SK-N-SH (cell line): ENCODE measurements at regions not wholly inside any gene's neighbourhood (a gene's known extent, or its start where the extent isn't known, plus 50 kb on each side); places are given as distances from the start of the nearest gene placed in this dataset.

ENCODE experiments used
- CTCF ChIA-PET: fragments of 300-600, 350-600 bp; formaldehyde crosslinking; extraction: SDS; loops from one replicate; lab custom pipeline; 2021; lab: Yijun Ruan, JAX
- POLR2A ChIA-PET: fragments of 350-600 bp; sonication (Branson Sonifier 250); formaldehyde crosslinking; extraction: SDS; loops from one replicate; lab custom pipeline; 2020; ENCODE audit warnings: antibody characterized with exemption, inconsistent platforms; lab: Yijun Ruan, JAX
- DNase-seq: peaks from one replicate; pipeline ENCODE4 v3.0.0; 2012
- H2AFZ ChIP-seq: fragments of 200-600 bp; sonication (generic); 2 replicates; pipeline ENCODE4 v1.8.1; 2016; ENCODE audit warnings: antibody characterized with exemption, mild to moderate bottlenecking, low read depth
- H3F3A ChIP-seq: fragments of 200-600 bp; sonication (generic); replicated peaks from 2 replicates; pipeline ENCODE3; 2016; ENCODE audit warnings: antibody characterized with exemption, mild to moderate bottlenecking; ENCODE audit not compliant: insufficient read depth
- H3K27ac ChIP-seq, 2 experiments: fragments of 200-500 bp in 1 of 2; fragments of 200-600 bp in 1 of 2; sonication (Bioruptor generic) in 1 of 2; sonication (generic), shearing (Covaris generic) in 1 of 2; 2 replicates each; pipeline versions ENCODE4 v1.5.1 to v1.6.1; 2014 to 2016; ENCODE audit warnings: low read depth in 2 of 2, inconsistent platforms in 1 of 2, low read length in 1 of 2, mild to moderate bottlenecking in 1 of 2, mixed read lengths in 1 of 2
- H3K27me3 ChIP-seq: fragments of 200-600 bp; sonication (generic), shearing (Covaris generic); 2 replicates; pipeline ENCODE4 v1.6.1; 2016; ENCODE audit warnings: mixed run types; ENCODE audit not compliant: insufficient read depth
- H3K36me3 ChIP-seq, 2 experiments: fragments of 200-500 bp in 1 of 2; fragments of 200-600 bp in 1 of 2; sonication (Bioruptor generic) in 1 of 2; sonication (generic) in 1 of 2; replicated peaks in 1 of 2; 2 replicates each; pipeline versions ENCODE3 to v1.5.1; 2014 to 2016; ENCODE audit warnings: low read length in 1 of 2, mild to moderate bottlenecking in 1 of 2; ENCODE audit not compliant: insufficient read depth in 2 of 2, control insufficient read depth in 1 of 2
- H3K4me1 ChIP-seq, 2 experiments: fragments of 200-500 bp in 1 of 2; fragments of 200-600 bp in 1 of 2; sonication (Bioruptor generic) in 1 of 2; sonication (generic), shearing (Covaris generic) in 1 of 2; 2 replicates each; pipeline versions ENCODE4 v1.5.1 to v1.6.1; 2014 to 2016; ENCODE audit warnings: low read depth in 1 of 2, low read length in 1 of 2, mixed run types in 1 of 2; ENCODE audit not compliant: insufficient read depth in 2 of 2, control insufficient read depth in 1 of 2
- H3K4me2 ChIP-seq: fragments of 200-600 bp; sonication (generic), shearing (Covaris generic); 2 replicates; pipeline ENCODE4 v1.6.1; 2017; ENCODE audit warnings: mixed run types
- H3K4me3 ChIP-seq, 2 experiments: fragments of 200-500 bp in 1 of 2; fragments of 200-600 bp in 1 of 2; sonication (Bioruptor generic) in 1 of 2; sonication (generic), shearing (Covaris generic) in 1 of 2; 2 replicates each; pipeline versions ENCODE4 v1.5.1 to v1.8.1; 2014 to 2016; ENCODE audit warnings: low read depth in 2 of 2, inconsistent platforms in 1 of 2, low read length in 1 of 2, mild to moderate bottlenecking in 1 of 2, mixed read lengths in 1 of 2, moderate library complexity in 1 of 2
- H3K79me2 ChIP-seq: fragments of 200-600 bp; sonication (generic); 2 replicates; pipeline ENCODE4 v1.8.1; 2017; ENCODE audit warnings: mild to moderate bottlenecking; ENCODE audit not compliant: insufficient read depth
- H3K9ac ChIP-seq: fragments of 200-600 bp; sonication (generic); 2 replicates; pipeline ENCODE4 v1.6.1; 2017; ENCODE audit warnings: mixed run types
- H3K9me2 ChIP-seq: fragments of 200-600 bp; sonication (generic); 2 replicates; pipeline ENCODE4 v1.6.1; 2017; ENCODE audit warnings: mixed run types
- H3K9me3 ChIP-seq: fragments of 200-600 bp; sonication (generic); 2 replicates; pipeline ENCODE4 v1.6.1; 2017; ENCODE audit warnings: mixed run types, mild to moderate bottlenecking, moderate library complexity
- H4K20me1 ChIP-seq: fragments of 200-600 bp; sonication (generic); 2 replicates; pipeline ENCODE4 v1.6.1; 2017; ENCODE audit warnings: mild to moderate bottlenecking, mixed run types; ENCODE audit not compliant: insufficient read depth
- CHD2 ChIP-seq: fragments of 150-350 bp; IDR thresholded peaks from 2 replicates; pipeline ENCODE4 v1.6.1; 2018; ENCODE audit warnings: low read length; ENCODE audit not compliant: partially characterized antibody
- CTCF ChIP-seq: fragments of 200-600 bp; sonication (generic); IDR thresholded peaks from 2 replicates; pipeline ENCODE4 v1.6.1; 2017; ENCODE audit warnings: antibody characterized with exemption, mild to moderate bottlenecking, moderate library complexity
- EP300 ChIP-seq, 2 experiments: IDR thresholded peaks; 2 replicates each; pipeline versions ENCODE4 v1.4.0 to v1.6.1; 2012; ENCODE audit warnings: borderline replicate concordance in 1 of 2, low read depth in 1 of 2, low read length in 1 of 2
- EZH2phosphoT487 ChIP-seq: fragments of 200-600 bp; sonication (generic); IDR thresholded peaks from 2 replicates; pipeline ENCODE4 v1.6.1; 2017; ENCODE audit warnings: low read depth, mixed run types, mild to moderate bottlenecking, antibody characterized with exemption, moderate library complexity, borderline replicate concordance
- GATA2 ChIP-seq: sonication (generic); formaldehyde crosslinking; IDR thresholded peaks from 2 replicates; pipeline ENCODE4 v1.5.0; 2020; ENCODE audit warnings: mild to moderate bottlenecking, missing genetic modification reagents
- JUND ChIP-seq: IDR thresholded peaks from 2 replicates; pipeline ENCODE4 v1.4.0; 2012
- MAX ChIP-seq: IDR thresholded peaks from 2 replicates; pipeline ENCODE4 v1.4.0; 2012; ENCODE audit warnings: low read depth
- MEF2A ChIP-seq: IDR thresholded peaks from 2 replicates; pipeline ENCODE4 v1.4.0; 2012; ENCODE audit warnings: low read depth, borderline replicate concordance
- MXI1 ChIP-seq: IDR thresholded peaks from 2 replicates; pipeline ENCODE4 v1.6.1; 2012; ENCODE audit warnings: mild to moderate bottlenecking, low read depth, low read length, improper control_type of control experiment
- NFIC ChIP-seq: IDR thresholded peaks from 2 replicates; pipeline ENCODE4 v1.4.0; 2012; ENCODE audit warnings: borderline replicate concordance
- PBX3 ChIP-seq: IDR thresholded peaks from 2 replicates; pipeline ENCODE4; 2012
- RAD21 ChIP-seq: IDR thresholded peaks from 2 replicates; pipeline ENCODE4 v1.6.1; 2012; ENCODE audit warnings: mild to moderate bottlenecking, low read length
- RCOR1 ChIP-seq: fragments of 150-350 bp; IDR thresholded peaks from 2 replicates; pipeline ENCODE4 v1.6.1; 2017; ENCODE audit warnings: antibody characterized with exemption, low read length
- RFX5 ChIP-seq: IDR thresholded peaks from 2 replicates; pipeline ENCODE4 v1.6.1; 2012; ENCODE audit warnings: mild to moderate bottlenecking, improper control_type of control experiment, low read length
- RXRA ChIP-seq: IDR thresholded peaks from 2 replicates; pipeline ENCODE4 v1.4.0; 2012; ENCODE audit warnings: low read depth, mild to moderate bottlenecking, borderline replicate concordance
- TAF1 ChIP-seq: IDR thresholded peaks from 2 replicates; pipeline ENCODE4 v1.6.1; 2012; ENCODE audit warnings: low read depth, mild to moderate bottlenecking, low read length, moderate library complexity, borderline replicate concordance
- TCF12 ChIP-seq: IDR thresholded peaks from 2 replicates; pipeline ENCODE4 v1.4.0; 2012
- TEAD4 ChIP-seq: IDR thresholded peaks from 2 replicates; pipeline ENCODE4 v1.4.0; 2012; ENCODE audit warnings: mild to moderate bottlenecking, borderline replicate concordance; ENCODE audit not compliant: insufficient read depth
- USF1 ChIP-seq: IDR thresholded peaks from 2 replicates; pipeline ENCODE4 v1.4.0; 2012; ENCODE audit warnings: low read depth, borderline replicate concordance
- YY1 ChIP-seq: IDR thresholded peaks from 2 replicates; pipeline ENCODE4 v1.4.0; 2012; ENCODE audit warnings: low read depth, mild to moderate bottlenecking
- WGBS: methylation state at CpG from one replicate; pipeline ENCODE4 v1.1.6; 2017; ENCODE audit warnings: low lambda C conversion rate; 5-methylcytosine and 5-hydroxymethylcytosine counted together

- no peak for TF ChIP-seq CTCF
- no peak for TF ChIP-seq MXI1
- no peak for TF ChIP-seq YY1
Measured at GRCh38 chr6:165830761-165831160, 167.7 kb upstream of the PDE10A start (continued).

- H3K36me3 ChIP-seq = no peaks in the 10 kb centered on the region
- CTCF ChIA-PET = no interaction called here
- WGBS = 72% methylated on average over 6 of the region's 6 CpGs
Measured at GRCh38 chr6:165829376-165829775, 166.3 kb upstream of the PDE10A start.

GRCh38 chr6:165827190-165827518 is 164.1 kb upstream of the PDE10A start:
- no peaks in the 10 kb centered on the region for H3F3A ChIP-seq
- no peak for TF ChIP-seq MXI1
- TF ChIP-seq TEAD4 = no peak
- TF ChIP-seq PBX3 = no peak
- TF ChIP-seq RFX5 = no peak
- TF ChIP-seq MEF2A = no peak
- TF ChIP-seq GATA2 (CRISPR knock-in tag) = no peak
- no peak for TF ChIP-seq RAD21
- no peak for TF ChIP-seq TCF12
- TF ChIP-seq RXRA = no peak
- TF ChIP-seq RCOR1 = no peak
- no peak for TF ChIP-seq USF1
- no peak for TF ChIP-seq MAX
- TF ChIP-seq EP300 (IDR thresholded peaks at IDR 0.05; ENCODE audit: borderline replicate concordance in 1 of 2, low read depth in 1 of 2, low read length in 1 of 2) = no peak
- TF ChIP-seq NFIC = no peak
- TF ChIP-seq TAF1 = no peak
- no peak for TF ChIP-seq JUND
- TF ChIP-seq, all 33 proteins: peak for 0
- WGBS = 71% methylated on average over 11 of the region's 19 CpGs
- no peaks in the 10 kb centered on the region for H3K4me1 ChIP-seq
- H3K9me3 ChIP-seq = no peaks in the 10 kb centered on the region
- no peaks in the 10 kb centered on the region for H3K9me2 ChIP-seq
- H2AFZ ChIP-seq = no peak overlapping the region
- no peaks in the 10 kb centered on the region for H4K20me1 ChIP-seq
- DNase-seq = no peak
- no peaks in the 10 kb centered on the region for H3K36me3 ChIP-seq
- H3K4me2 ChIP-seq = no peak overlapping the region
- no peaks in the 10 kb centered on the region for H3K79me2 ChIP-seq
- H3K27me3 ChIP-seq = no peaks in the 10 kb centered on the region
- H3K4me3 ChIP-seq = no peak overlapping the region
- CTCF ChIA-PET = interaction anchor here (1.5 to 1.9 kb wide), 2 partner anchors 14 to 23 kb away, joined by 3 to 10 read pairs; no protein-coding TSS in a partner anchor
- no peak overlapping the region for H3K27ac ChIP-seq
- POLR2A ChIA-PET = no interaction called here
- H3K9ac ChIP-seq = no peak overlapping the region

More at GRCh38 chr6:165829376-165829775, 166.3 kb upstream of the PDE10A start:
- H3K4me1 ChIP-seq = no peaks in the 10 kb centered on the region; a peak in 1 of 4 replicates
- no peaks in the 10 kb centered on the region for H3K27me3 ChIP-seq
- H2AFZ ChIP-seq = no peak overlapping the region
- TF ChIP-seq EZH2phosphoT487 (no peak), MEF2A (no peak), CHD2 (no peak)
- no peak overlapping the region for H3K27ac ChIP-seq
- DNase-seq = no peak
- POLR2A ChIA-PET = no interaction called here
- no peak overlapping the region for H3K4me3 ChIP-seq
- no peak overlapping the region for H3K9ac ChIP-seq
- H3K4me2 ChIP-seq = no peak overlapping the region
- H3K9me2 ChIP-seq = no peaks in the 10 kb centered on the region
- no peaks in the 10 kb centered on the region for H3K9me3 ChIP-seq
- H4K20me1 ChIP-seq = no peaks in the 10 kb centered on the region
- H3K79me2 ChIP-seq = no peaks in the 10 kb centered on the region
- no peaks in the 10 kb centered on the region for H3F3A ChIP-seq
